ENCODE measurements at regions not wholly inside any gene's neighbourhood (a gene's known extent, or its start where the extent isn't known, plus 50 kb on each side); places are given as distances from the start of the nearest gene placed in this dataset.

DNA sequence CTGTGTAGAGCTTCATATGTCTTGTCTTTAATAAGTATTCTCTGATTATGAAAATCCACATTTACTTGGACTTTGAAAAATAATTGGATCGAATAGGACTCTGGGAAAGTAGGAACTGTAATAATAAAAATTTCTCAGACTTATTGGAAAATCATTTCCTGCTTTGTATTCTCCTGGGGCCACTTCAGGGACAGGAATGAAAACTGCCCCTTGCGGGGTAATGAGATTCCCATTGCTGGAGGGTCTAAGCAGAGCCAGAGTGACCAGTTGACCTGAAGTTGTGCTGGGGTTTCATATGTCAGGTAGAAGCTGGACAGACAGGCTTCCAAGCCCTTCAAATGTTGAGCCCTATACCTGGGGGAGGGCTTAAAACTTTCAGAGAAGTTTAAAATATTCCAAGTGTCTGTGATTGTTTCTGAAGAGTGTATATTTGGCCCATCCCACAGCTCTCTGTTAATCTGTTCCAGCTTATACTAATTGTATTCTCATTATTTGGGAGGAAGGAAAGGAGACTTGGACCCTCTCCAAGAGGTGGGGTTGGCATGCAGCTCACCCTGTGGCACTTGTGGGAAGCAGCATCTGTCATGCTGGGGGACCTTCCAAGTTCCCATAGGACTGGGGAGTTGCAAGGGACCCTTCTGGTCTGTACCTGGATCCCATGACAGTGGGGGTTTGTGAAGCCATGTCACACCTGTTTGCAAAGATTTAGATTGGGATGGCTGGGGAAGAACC lies 268.7 kb upstream of the ATP5MC3 start:
- Histone ChIP-seq H3K27me3 (peaks cover 0 to 4% (median 0%) of the 10 kb centered on the region in 3 donors), H3K36me3 (no peaks in the 10 kb centered on the region), H3K4me3 (no peak overlapping the region), H3K9me3 (no peaks in the 10 kb centered on the region), H3K4me1 (no peaks in the 10 kb centered on the region), H3K27ac (no peak overlapping the region)
- 78 to 88% (median 85%) methylated on average over 2 of the region's 2 CpGs for whole genome bisulfite sequencing, 5 donors
- no peak for TF ChIP-seq POLR2A (IDR thresholded peaks at IDR 0.05)
- TF ChIP-seq, protein P1, sequence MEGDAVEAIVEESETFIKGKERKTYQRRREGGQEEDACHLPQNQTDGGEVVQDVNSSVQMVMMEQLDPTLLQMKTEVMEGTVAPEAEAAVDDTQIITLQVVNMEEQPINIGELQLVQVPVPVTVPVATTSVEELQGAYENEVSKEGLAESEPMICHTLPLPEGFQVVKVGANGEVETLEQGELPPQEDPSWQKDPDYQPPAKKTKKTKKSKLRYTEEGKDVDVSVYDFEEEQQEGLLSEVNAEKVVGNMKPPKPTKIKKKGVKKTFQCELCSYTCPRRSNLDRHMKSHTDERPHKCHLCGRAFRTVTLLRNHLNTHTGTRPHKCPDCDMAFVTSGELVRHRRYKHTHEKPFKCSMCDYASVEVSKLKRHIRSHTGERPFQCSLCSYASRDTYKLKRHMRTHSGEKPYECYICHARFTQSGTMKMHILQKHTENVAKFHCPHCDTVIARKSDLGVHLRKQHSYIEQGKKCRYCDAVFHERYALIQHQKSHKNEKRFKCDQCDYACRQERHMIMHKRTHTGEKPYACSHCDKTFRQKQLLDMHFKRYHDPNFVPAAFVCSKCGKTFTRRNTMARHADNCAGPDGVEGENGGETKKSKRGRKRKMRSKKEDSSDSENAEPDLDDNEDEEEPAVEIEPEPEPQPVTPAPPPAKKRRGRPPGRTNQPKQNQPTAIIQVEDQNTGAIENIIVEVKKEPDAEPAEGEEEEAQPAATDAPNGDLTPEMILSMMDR (IDR thresholded peaks at IDR 0.05): no peak
- TF ChIP-seq EP300 (IDR thresholded peaks at IDR 0.05): no peak
- no peak for TF ChIP-seq POLR2AphosphoS5 (IDR thresholded peaks at IDR 0.05)
- no peak for DNase-seq
- intact Hi-C loops (cut with DNase I; ENCODE audit: low total_unique reads): no loop called here

DNA sequence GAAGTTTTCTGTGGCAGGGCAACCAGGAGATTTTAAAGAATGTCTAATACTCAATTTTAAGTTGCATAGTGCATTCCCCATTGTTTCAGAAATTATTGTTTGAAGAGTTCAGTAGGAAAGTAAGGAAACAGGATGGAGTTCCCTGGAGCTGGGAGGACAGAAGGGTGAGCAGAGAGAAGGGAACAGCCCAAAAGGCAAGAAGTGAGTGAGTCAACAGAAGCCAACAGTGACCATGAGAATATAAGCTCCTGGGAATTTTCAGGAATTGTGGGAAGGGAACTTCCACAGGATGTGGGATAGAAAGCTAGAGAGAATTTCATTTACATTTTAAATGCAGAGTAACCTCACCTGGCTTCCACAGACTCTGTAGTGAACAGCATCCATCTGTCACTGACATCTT lies 268.1 kb upstream of the ATP5MC3 start:
- Histone ChIP-seq H3K9me3 (no peaks in the 10 kb centered on the region), H3K27me3 (peaks cover 0 to 4% (median 0%) of the 10 kb centered on the region in 3 donors), H3K27ac (no peak overlapping the region), H3K4me3 (no peak overlapping the region), H3K4me1 (no peaks in the 10 kb centered on the region), H3K36me3 (no peaks in the 10 kb centered on the region)
- intact Hi-C loops (cut with DNase I; ENCODE audit: low total_unique reads): no loop called here
- TF ChIP-seq EP300 (IDR thresholded peaks at IDR 0.05) (no peak), POLR2AphosphoS5 (IDR thresholded peaks at IDR 0.05) (no peak), POLR2A (IDR thresholded peaks at IDR 0.05) (no peak)
- no peak for DNase-seq

- Histone ChIP-seq H3K36me3 (no peaks in the 10 kb centered on the region), H3K27me3 (peaks cover 0 to 17% (median 5%) of the 10 kb centered on the region in 3 donors), H3K4me3 (no peak overlapping the region), H3K9me3 (no peaks in the 10 kb centered on the region), H3K4me1 (no peaks in the 10 kb centered on the region), H3K27ac (no peak overlapping the region)
- no peak for DNase-seq
- 61 to 83% (median 75%) methylated on average over 4 of the region's 4 CpGs for WGBS, 5 donors
- TF ChIP-seq POLR2AphosphoS5 (IDR thresholded peaks at IDR 0.05): no peak
- TF ChIP-seq, protein P1 (IDR thresholded peaks at IDR 0.05): no peak
- no peak for TF ChIP-seq EP300 (IDR thresholded peaks at IDR 0.05)
- TF ChIP-seq POLR2A (IDR thresholded peaks at IDR 0.05): no peak
- intact Hi-C loops (cut with DNase I; ENCODE audit: low total_unique reads): no loop called here
Observed at GRCh38 chr2:175446201-175446600, 264.7 kb upstream of the ATP5MC3 start.

- intact Hi-C loops (cut with DNase I; ENCODE audit: low total_unique reads): no loop called here
- no peak for TF ChIP-seq POLR2AphosphoS5 (IDR thresholded peaks at IDR 0.05)
- TF ChIP-seq, protein P1 (IDR thresholded peaks at IDR 0.05): no peak
- no peak for TF ChIP-seq EP300 (IDR thresholded peaks at IDR 0.05)
- no peak for TF ChIP-seq POLR2A (IDR thresholded peaks at IDR 0.05)
- DNase-seq: no peak
Observed at GRCh38 chr2:175445281-175445680, 263.8 kb upstream of the ATP5MC3 start.

GRCh38 chr2:175442441-175442840 lies 260.9 kb upstream of the ATP5MC3 start:
- DNase-seq: no peak
- Histone ChIP-seq H3K9me3 (no peaks in the 10 kb centered on the region), H3K27ac (no peak overlapping the region), H3K4me3 (no peak overlapping the region), H3K27me3 (peaks cover 0 to 20% (median 6%) of the 10 kb centered on the region in 3 donors), H3K36me3 (no peaks in the 10 kb centered on the region), H3K4me1 (no peaks in the 10 kb centered on the region)
- WGBS, 5 donors: 68 to 79% (median 76%) methylated on average over 6 of the region's 6 CpGs
- TF ChIP-seq POLR2A (IDR thresholded peaks at IDR 0.05) (no peak), POLR2AphosphoS5 (IDR thresholded peaks at IDR 0.05) (no peak), EP300 (IDR thresholded peaks at IDR 0.05) (no peak)
- TF ChIP-seq, protein P1 (IDR thresholded peaks at IDR 0.05): no peak
- intact Hi-C loops (cut with DNase I; ENCODE audit: low total_unique reads): no loop called here

More at GRCh38 chr2:175445281-175445680, 263.8 kb upstream of the ATP5MC3 start:
- 67 to 85% (median 79%) methylated on average over 3 of the region's 3 CpGs for WGBS, 5 donors
- H3K36me3 ChIP-seq: no peaks in the 10 kb centered on the region
- no peaks in the 10 kb centered on the region for H3K9me3 ChIP-seq
- H3K27me3 ChIP-seq: peaks cover 0 to 20% (median 6%) of the 10 kb centered on the region in 3 donors
- H3K27ac ChIP-seq: no peak overlapping the region
- no peaks in the 10 kb centered on the region for H3K4me1 ChIP-seq
- H3K4me3 ChIP-seq: no peak overlapping the region
